Upper lobe of left lung (tissue), 6 donors: ENCODE measurements at regions not wholly inside any gene's neighbourhood (a gene's known extent, or its start where the extent isn't known, plus 50 kb on each side); places are given as distances from the start of the nearest gene placed in this dataset.

ENCODE experiments used
- ATAC-seq, 2 donors: fragments of 200-7000 bp; cut with Tn5 transposase; one replicate each; pipeline ENCODE4 v1.9.1; 2022; ENCODE audit warnings: mild to moderate bottlenecking in 2 of 2, moderate library complexity in 2 of 2; ENCODE audit not compliant: low FRiP score in 2 of 2
- DNase-seq, 2 donors: peaks; one replicate each; pipeline ENCODE4 v3.0.0-alpha.2; 2019 to 2020
- H3K27ac ChIP-seq, 4 donors: fragments of 200-600 bp; sonication (generic); one replicate each; pipeline ENCODE4 v1.5.1; 2016 to 2019
- H3K27me3 ChIP-seq, 4 donors: fragments of 200-600 bp; sonication (generic); one replicate each; pipeline ENCODE4 v1.5.1; 2017 to 2019
- H3K36me3 ChIP-seq, 4 donors: fragments of 200-600 bp; sonication (generic); one replicate each; pipeline ENCODE4 v1.5.1; 2016 to 2019
- H3K4me1 ChIP-seq, 4 donors: fragments of 200-600 bp; sonication (generic); one replicate each; pipeline ENCODE4 v1.5.1; 2018 to 2019
- H3K4me3 ChIP-seq, 4 donors: fragments of 200-600 bp; sonication (generic); one replicate each; pipeline ENCODE4 v1.5.1; 2017 to 2019; ENCODE audit warnings: mild to moderate bottlenecking in 2 of 4, moderate library complexity in 1 of 4
- H3K9me3 ChIP-seq, 4 donors: fragments of 200-600 bp; sonication (generic); one replicate each; pipeline ENCODE4 v1.5.1; 2018 to 2019
- EP300 ChIP-seq, 4 donors: sonication (generic); formaldehyde crosslinking; IDR thresholded peaks; one replicate each; pipeline ENCODE4 v1.5.1; 2017; ENCODE audit warnings: antibody characterized with exemption in 4 of 4, control low read depth in 2 of 4
- POLR2A ChIP-seq, 4 donors: fragments of 450-650 bp; IDR thresholded peaks; one replicate each; pipeline ENCODE4 v1.5.1; 2016 to 2017; ENCODE audit warnings: antibody characterized with exemption in 4 of 4, mild to moderate bottlenecking in 2 of 4
- POLR2AphosphoS5 ChIP-seq, 2 donors: sonication (generic); formaldehyde crosslinking; IDR thresholded peaks; one replicate each; pipeline ENCODE4 v1.5.1; 2017; ENCODE audit warnings: antibody characterized with exemption in 2 of 2
- WGBS, 2 donors: methylation state at CpG; one replicate each; pipeline ENCODE4 v1.1.5; 2017 to 2018; 5-methylcytosine and 5-hydroxymethylcytosine counted together
- TF ChIP-seq, protein P1 (sequence below), 6 experiments: fragments of 450-650 bp in 4 of 6; fragments of 200-600 bp in 2 of 6; sonication (generic) in 2 of 6; IDR thresholded peaks; one replicate each; pipeline ENCODE4 v1.5.1; 2016 to 2019; ENCODE audit warnings: antibody characterized with exemption in 6 of 6
- donor health status: DM: no; HTN: no; CAD: no; lungs with moderate emphysema.
- donor health status: DM: no; HTN: yes; CAD: no; lungs with severe emphysema.

DNA sequence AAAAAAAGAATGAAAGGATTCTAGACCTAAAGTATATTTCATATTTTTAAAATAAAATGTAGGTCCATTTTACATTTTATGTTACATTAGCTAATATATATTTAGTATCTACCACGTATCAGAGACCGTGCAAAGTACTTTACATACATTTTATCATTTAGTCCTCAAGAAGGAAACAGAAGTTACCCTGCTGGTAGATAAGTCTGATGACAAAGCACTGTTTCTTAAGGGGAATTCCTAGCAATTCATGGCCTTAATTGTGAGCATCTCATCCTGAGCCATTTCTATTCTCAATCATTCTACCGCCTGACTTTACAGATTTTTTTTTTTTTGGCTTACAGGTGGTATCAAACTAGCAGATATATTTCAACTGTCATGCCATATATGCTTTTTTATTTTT, 367.7 kb downstream of the PRELID2 start:
- no peak for TF ChIP-seq POLR2AphosphoS5 (IDR thresholded peaks at IDR 0.05)
- no peak for TF ChIP-seq POLR2A (IDR thresholded peaks at IDR 0.05)
- TF ChIP-seq EP300 (IDR thresholded peaks at IDR 0.05), result no peak
- TF ChIP-seq, protein P1, sequence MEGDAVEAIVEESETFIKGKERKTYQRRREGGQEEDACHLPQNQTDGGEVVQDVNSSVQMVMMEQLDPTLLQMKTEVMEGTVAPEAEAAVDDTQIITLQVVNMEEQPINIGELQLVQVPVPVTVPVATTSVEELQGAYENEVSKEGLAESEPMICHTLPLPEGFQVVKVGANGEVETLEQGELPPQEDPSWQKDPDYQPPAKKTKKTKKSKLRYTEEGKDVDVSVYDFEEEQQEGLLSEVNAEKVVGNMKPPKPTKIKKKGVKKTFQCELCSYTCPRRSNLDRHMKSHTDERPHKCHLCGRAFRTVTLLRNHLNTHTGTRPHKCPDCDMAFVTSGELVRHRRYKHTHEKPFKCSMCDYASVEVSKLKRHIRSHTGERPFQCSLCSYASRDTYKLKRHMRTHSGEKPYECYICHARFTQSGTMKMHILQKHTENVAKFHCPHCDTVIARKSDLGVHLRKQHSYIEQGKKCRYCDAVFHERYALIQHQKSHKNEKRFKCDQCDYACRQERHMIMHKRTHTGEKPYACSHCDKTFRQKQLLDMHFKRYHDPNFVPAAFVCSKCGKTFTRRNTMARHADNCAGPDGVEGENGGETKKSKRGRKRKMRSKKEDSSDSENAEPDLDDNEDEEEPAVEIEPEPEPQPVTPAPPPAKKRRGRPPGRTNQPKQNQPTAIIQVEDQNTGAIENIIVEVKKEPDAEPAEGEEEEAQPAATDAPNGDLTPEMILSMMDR (IDR thresholded peaks at IDR 0.05), result no peak
- ATAC-seq (no peak), DNase-seq (no peak)
- Histone ChIP-seq H3K4me1 (no peaks in the 10 kb centered on the region), H3K4me3 (no peak overlapping the region), H3K9me3 (peaks cover 0 to 6% (median 0%) of the 10 kb centered on the region in 4 donors), H3K27me3 (no peaks in the 10 kb centered on the region), H3K27ac (no peak overlapping the region), H3K36me3 (no peaks in the 10 kb centered on the region)
- 89 to 94% methylated on average over 3 of the region's 3 CpGs for WGBS, 2 donors

DNA sequence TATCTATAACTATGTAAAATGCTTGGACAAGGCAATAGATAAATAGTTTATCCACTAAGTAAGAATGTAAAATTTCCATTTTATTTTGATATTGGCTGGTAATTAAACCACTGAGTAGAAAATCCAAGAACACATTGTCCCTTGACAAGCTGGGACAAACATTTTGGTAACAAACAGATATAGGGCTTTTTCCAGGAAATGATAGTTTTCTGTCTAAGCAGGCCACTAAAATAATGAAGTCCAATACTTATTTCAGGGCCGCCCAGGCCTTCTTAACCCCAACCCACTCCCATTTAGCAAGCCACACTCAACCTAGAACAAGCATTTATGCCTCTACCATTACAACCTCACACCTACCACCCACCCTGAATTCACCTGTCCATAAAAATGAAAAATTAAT, 368.6 kb downstream of the PRELID2 start:
- no peak overlapping the region for H3K27ac ChIP-seq
- ATAC-seq (no peak), DNase-seq (no peak)
- TF ChIP-seq, protein P1 (IDR thresholded peaks at IDR 0.05), result no peak
- no peak for TF ChIP-seq POLR2AphosphoS5 (IDR thresholded peaks at IDR 0.05)
- TF ChIP-seq EP300 (IDR thresholded peaks at IDR 0.05), result no peak
- no peak for TF ChIP-seq POLR2A (IDR thresholded peaks at IDR 0.05)
- H3K4me1 ChIP-seq, result no peaks in the 10 kb centered on the region
- H3K36me3 ChIP-seq, result no peaks in the 10 kb centered on the region
- 92 to 93% methylated on average over 1 of the region's 1 CpG for WGBS, 2 donors
- H3K4me3 ChIP-seq, result no peak overlapping the region
- H3K9me3 ChIP-seq, result peaks cover 0 to 6% (median 0%) of the 10 kb centered on the region in 4 donors
- no peaks in the 10 kb centered on the region for H3K27me3 ChIP-seq

DNA sequence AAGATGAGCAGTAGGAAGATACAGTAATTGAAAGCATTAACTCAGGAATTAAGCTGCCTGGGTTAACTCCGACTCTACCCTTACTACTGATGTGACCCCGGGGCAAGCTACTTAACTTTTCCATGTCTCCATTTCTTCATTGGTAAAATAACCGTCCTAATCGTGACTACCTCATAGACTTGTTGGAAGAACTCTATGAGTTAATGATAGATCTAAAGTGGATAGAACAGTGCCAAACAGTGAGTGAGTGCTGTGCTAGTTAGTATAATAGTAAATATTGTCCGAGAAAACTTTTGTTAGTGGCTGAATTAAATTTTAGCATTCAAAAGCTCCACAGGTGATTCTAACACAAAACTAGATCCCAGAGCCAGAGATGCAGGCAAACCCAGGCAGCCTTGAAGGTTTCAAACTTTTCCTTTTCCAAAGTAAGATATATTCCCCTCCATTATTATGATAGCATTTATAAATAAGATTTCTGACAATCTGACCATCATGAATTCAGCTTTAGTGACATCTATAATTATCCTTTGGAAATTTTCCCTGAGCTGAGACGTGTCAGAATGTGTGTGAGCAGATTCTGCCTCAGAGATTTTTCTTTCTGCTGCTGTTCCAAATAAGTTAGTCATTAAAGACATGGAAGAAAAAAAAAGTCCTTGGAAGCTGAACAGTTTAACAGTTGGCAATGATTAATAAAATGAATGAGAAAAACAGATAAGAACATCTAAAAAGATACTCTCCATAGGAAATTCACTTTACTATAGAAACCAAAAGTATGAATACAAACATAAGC, 369.5 kb downstream of the PRELID2 start:
- 72 to 79% methylated on average over 6 of the region's 6 CpGs for whole genome bisulfite sequencing, 2 donors
- Histone ChIP-seq H3K9me3 (peaks cover 0 to 6% (median 0%) of the 10 kb centered on the region in 4 donors), H3K27me3 (no peaks in the 10 kb centered on the region), H3K27ac (no peak overlapping the region), H3K4me3 (no peak overlapping the region), H3K4me1 (no peaks in the 10 kb centered on the region), H3K36me3 (no peaks in the 10 kb centered on the region)
- TF ChIP-seq POLR2A (IDR thresholded peaks at IDR 0.05) (no peak), EP300 (IDR thresholded peaks at IDR 0.05) (no peak), POLR2AphosphoS5 (IDR thresholded peaks at IDR 0.05) (no peak)
- TF ChIP-seq, protein P1 (IDR thresholded peaks at IDR 0.05), result no peak
- no peak for DNase-seq
- ATAC-seq, result no peak

DNA sequence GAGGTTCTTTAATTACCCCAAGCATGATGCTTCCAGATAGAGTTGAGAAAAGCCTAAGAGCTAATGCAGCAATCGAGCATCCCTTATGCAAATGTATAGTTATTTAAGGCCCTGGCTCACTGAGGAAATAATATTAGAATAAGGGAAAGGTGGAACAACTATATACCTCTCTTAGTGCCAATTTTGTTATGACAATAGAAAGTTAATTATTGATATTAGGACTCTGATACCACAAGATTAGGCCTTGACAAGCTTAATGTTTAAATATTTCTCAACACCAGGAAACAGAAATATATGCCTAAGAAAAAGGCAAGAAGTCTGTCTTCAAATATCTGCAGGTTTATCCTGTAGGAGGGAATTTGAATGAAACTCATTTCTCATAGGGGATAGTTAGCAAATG, 371.0 kb downstream of the PRELID2 start:
- WGBS, 2 donors, result 77 to 81% methylated on average over 1 of the region's 1 CpG
- DNase-seq, result no peak
- Histone ChIP-seq H3K27me3 (no peaks in the 10 kb centered on the region), H3K4me3 (no peak overlapping the region), H3K4me1 (no peaks in the 10 kb centered on the region), H3K27ac (no peak overlapping the region), H3K9me3 (no peaks in the 10 kb centered on the region), H3K36me3 (no peaks in the 10 kb centered on the region)
- TF ChIP-seq POLR2A (IDR thresholded peaks at IDR 0.05) (no peak), POLR2AphosphoS5 (IDR thresholded peaks at IDR 0.05) (no peak), EP300 (IDR thresholded peaks at IDR 0.05) (no peak)
- TF ChIP-seq, protein P1 (IDR thresholded peaks at IDR 0.05), result no peak
- ATAC-seq, result no peak

- no peak for TF ChIP-seq POLR2AphosphoS5 (IDR thresholded peaks at IDR 0.05)
- TF ChIP-seq POLR2A (IDR thresholded peaks at IDR 0.05), result no peak
- no peak for TF ChIP-seq EP300 (IDR thresholded peaks at IDR 0.05)
- TF ChIP-seq, protein P1 (IDR thresholded peaks at IDR 0.05), result no peak
- no peak for ATAC-seq
- Histone ChIP-seq H3K36me3 (no peaks in the 10 kb centered on the region), H3K27me3 (no peaks in the 10 kb centered on the region), H3K27ac (no peak overlapping the region), H3K4me3 (no peak overlapping the region), H3K4me1 (no peaks in the 10 kb centered on the region), H3K9me3 (no peaks in the 10 kb centered on the region)
- DNase-seq, result no peak
- 91 to 94% methylated on average over 1 of the region's 1 CpG for WGBS, 2 donors
These were observed 371.5 kb downstream of the PRELID2 start for GRCh38 chr5:145463634-145464033.
